Adrenal gland (tissue), 9 donors: ENCODE measurements at regions not wholly inside any gene's neighbourhood (a gene's known extent, or its start where the extent isn't known, plus 50 kb on each side); places are given as distances from the start of the nearest gene placed in this dataset.
"Not testable (repeated sequence)": the region's sequence is repeated elsewhere in the genome, so short reads cannot be mapped to it uniquely, and the experiment has no call there.

Experiments
- DNase-seq, 7 donors: peaks; one replicate each; pipeline ENCODE4 v3.0.0-alpha.2; 2019 to 2020
- H3K27ac ChIP-seq, 5 donors: fragments of 200-600 bp; sonication (generic) in 4 of 5; 1 replicate in 3 of 5; 2 replicates in 2 of 5; pipeline versions ENCODE4 v1.5.1 to v1.8.0; 2016 to 2020; ENCODE audit warnings: mild to moderate bottlenecking in 1 of 5
- H3K27me3 ChIP-seq: fragments of 200-600 bp; 2 replicates; pipeline ENCODE4 v1.8.0; 2021
- H3K36me3 ChIP-seq, 2 donors: fragments of 200-600 bp; replicated peaks in 1 of 2; 1 replicate in 1 of 2; 2 replicates in 1 of 2; pipeline versions ENCODE4 v1.5.1 to v1.8.0; 2018 to 2022
- H3K4me1 ChIP-seq, 2 donors: fragments of 200-600 bp; replicated peaks in 1 of 2; 1 replicate in 1 of 2; 2 replicates in 1 of 2; pipeline versions ENCODE4 v1.5.1 to v1.8.0; 2018 to 2021
- H3K4me3 ChIP-seq, 4 donors: fragments of 200-600 bp; sonication (generic) in 3 of 4; one replicate each; pipeline ENCODE4 v1.5.1; 2016 to 2018
- H3K9me3 ChIP-seq, 3 donors: fragments of 200-600 bp; sonication (generic) in 1 of 3; replicated peaks in 1 of 3; 1 replicate in 2 of 3; 2 replicates in 1 of 3; pipeline versions ENCODE4 v1.5.1 to v1.8.0; 2016 to 2021
- CTCF ChIP-seq, 6 experiments: fragments of 450-650 bp in 4 of 6; fragments of 200-600 bp in 2 of 6; sonication (generic) in 1 of 6; IDR thresholded peaks; 1 replicate in 5 of 6; 2 replicates in 1 of 6; pipeline versions ENCODE4 v1.5.1 to v1.8.0; 2016 to 2021; ENCODE audit warnings: antibody characterized with exemption in 6 of 6, mild to moderate bottlenecking in 2 of 6, moderate library complexity in 1 of 6
- POLR2A ChIP-seq, 2 donors: fragments of 450-650 bp; IDR thresholded peaks; one replicate each; pipeline ENCODE4 v1.6.1; 2017; ENCODE audit warnings: antibody characterized with exemption in 2 of 2, mild to moderate bottlenecking in 2 of 2, moderate library complexity in 1 of 2
- WGBS, 4 donors: extraction: QIAGEN DNeasy Blood & Tissue Kit in 2 of 4; methylation state at CpG; one replicate each; pipeline versions ENCODE4 v1.1.5 to v1.1.7; 2013 to 2017; 5-methylcytosine and 5-hydroxymethylcytosine counted together
- intact Hi-C, 2 donors: fragments of 100-400 bp; cut with DNase I; formaldehyde crosslinking; loops; one replicate each; pipeline versions ENCODE4 v1.14.1 to v1.15.0; 2022 to 2023
- donor health status: healthy with polysubstance abuse.
- donor health status: Bipolar disorder and iron deficiency.
- donor health status: DM: yes; HTN: yes; CAD: no.
- donor health status: DM: no; HTN: no; CAD: no.
- donor health status: DM: no; HTN: no; CAD: no.

GRCh38 chrX:34487364-34487763, 169.7 kb downstream of the TMEM47 start:
- Histone ChIP-seq H3K4me1 (no peaks in the 10 kb centered on the region), H3K36me3 (no peaks in the 10 kb centered on the region), H3K4me3 (no peak overlapping the region), H3K27ac (no peak overlapping the region), H3K9me3 (no peaks in the 10 kb centered on the region), H3K27me3 (peaks cover 3% of the 10 kb centered on the region)
- intact Hi-C loops: no loop called here
- no peak for DNase-seq
- no peak for TF ChIP-seq POLR2A (IDR thresholded peaks at IDR 0.05)
- TF ChIP-seq CTCF (IDR thresholded peaks at IDR 0.05): no peak

GRCh38 chrX:34483980-34484379, 173.1 kb downstream of the TMEM47 start:
- Histone ChIP-seq H3K9me3 (no peaks in the 10 kb centered on the region), H3K27me3 (peaks cover 3% of the 10 kb centered on the region), H3K4me3 (no peak overlapping the region), H3K36me3 (no peaks in the 10 kb centered on the region), H3K27ac (no peak overlapping the region), H3K4me1 (no peaks in the 10 kb centered on the region)
- TF ChIP-seq CTCF (IDR thresholded peaks at IDR 0.05): no peak
- no peak for TF ChIP-seq POLR2A (IDR thresholded peaks at IDR 0.05)
- intact Hi-C loops: no loop called here
- DNase-seq: no peak
- 77 to 96% (median 88%) methylated on average over 4 to 6 of the region's 6 CpGs; no CpG with 5 or more reads in 1 of the 4 donors for WGBS, 4 donors

GRCh38 chrX:34470507-34470906, 186.6 kb downstream of the TMEM47 start:
- no peaks in the 10 kb centered on the region for H3K9me3 ChIP-seq
- TF ChIP-seq CTCF (IDR thresholded peaks at IDR 0.05): no peak
- no peak for TF ChIP-seq POLR2A (IDR thresholded peaks at IDR 0.05)
- H3K27ac ChIP-seq: no peak overlapping the region
- H3K4me3 ChIP-seq: no peak overlapping the region
- no peaks in the 10 kb centered on the region for H3K36me3 ChIP-seq
- H3K27me3 ChIP-seq: no peaks in the 10 kb centered on the region
- intact Hi-C loops: no loop called here
- 77 to 100% (median 89%) methylated on average over 1 of the region's 1 CpG for WGBS, 4 donors
- H3K4me1 ChIP-seq: no peaks in the 10 kb centered on the region
- no peak for DNase-seq

GRCh38 chrX:34467437-34467836, 189.6 kb downstream of the TMEM47 start:
- DNase-seq: no peak
- intact Hi-C loops: no loop called here
- Histone ChIP-seq H3K27ac (no peak overlapping the region), H3K4me1 (no peaks in the 10 kb centered on the region), H3K4me3 (no peak overlapping the region), H3K9me3 (no peaks in the 10 kb centered on the region), H3K27me3 (no peaks in the 10 kb centered on the region), H3K36me3 (no peaks in the 10 kb centered on the region)
- WGBS, 4 donors: 19 to 41% (median 31%) methylated on average over 3 of the region's 3 CpGs
- TF ChIP-seq CTCF (IDR thresholded peaks at IDR 0.05) (no peak), POLR2A (IDR thresholded peaks at IDR 0.05) (no peak)

- H3K4me1 ChIP-seq, H3K36me3 ChIP-seq, H3K4me3 ChIP-seq, intact Hi-C loops, DNase-seq, H3K9me3 ChIP-seq, H3K27ac ChIP-seq, H3K27me3 ChIP-seq: not testable (repeated sequence)
- 92 to 100% (median 100%) methylated on average over 1 of the region's 1 CpG for WGBS, 4 donors
These were observed 193.9 kb downstream of the TMEM47 start for GRCh38 chrX:34463220-34463619.

GRCh38 chrX:34457850-34458249, 199.2 kb downstream of the TMEM47 start:
- intact Hi-C loops, H3K4me1 ChIP-seq, H3K4me3 ChIP-seq, H3K36me3 ChIP-seq, H3K27me3 ChIP-seq, H3K27ac ChIP-seq, DNase-seq, H3K9me3 ChIP-seq: not testable (repeated sequence)
- 67 to 86% (median 79%) methylated on average over 1 to 9 of the region's 9 CpGs for WGBS, 4 donors
